Activated CD4-positive, alpha-beta memory T cell treated with anti-CD3 and anti-CD28 coated beads, Interleukin-2, amount 10 ng/mL, durations not matched to agents 7 days and 5 days (primary cell): ENCODE measurements at regions not wholly inside any gene's neighbourhood (a gene's known extent, or its start where the extent isn't known, plus 50 kb on each side); places are given as distances from the start of the nearest gene placed in this dataset.

Source experiments
- CTCF ChIA-PET: fragments of 350-600 bp; sonication (Branson Sonifier 250); formaldehyde crosslinking; loops from one replicate; lab custom pipeline; 2021; ENCODE audit warnings: antibody characterized with exemption, inconsistent platforms; lab: Charles Lee
- POLR2A ChIA-PET: fragments of 350-600 bp; sonication (Branson Sonifier 250); formaldehyde crosslinking; loops from one replicate; lab custom pipeline; 2021; ENCODE audit warnings: antibody characterized with exemption; lab: Charles Lee
- DNase-seq: peaks from one replicate; pipeline ENCODE4 v3.0.0-alpha.2; 2020
- H3K27ac Mint-ChIP-seq: one replicate; pipeline ENCODE4 v1.8.0; 2021; ENCODE audit warnings: mild to moderate bottlenecking, mixed read lengths
- H3K27me3 Mint-ChIP-seq: one replicate; pipeline ENCODE4 v1.8.0; 2021; ENCODE audit warnings: mixed read lengths
- H3K36me3 Mint-ChIP-seq: one replicate; pipeline ENCODE4 v1.8.0; 2021; ENCODE audit warnings: low read depth, mixed read lengths
- H3K4me1 Mint-ChIP-seq: one replicate; pipeline ENCODE4 v1.8.0; 2021; ENCODE audit warnings: mixed read lengths
- H3K4me3 Mint-ChIP-seq: one replicate; pipeline ENCODE4 v1.8.0; 2021; ENCODE audit warnings: mild to moderate bottlenecking, mixed read lengths
- H3K9me3 Mint-ChIP-seq: one replicate; pipeline ENCODE4 v1.8.0; 2021; ENCODE audit warnings: mixed read lengths

DNA sequence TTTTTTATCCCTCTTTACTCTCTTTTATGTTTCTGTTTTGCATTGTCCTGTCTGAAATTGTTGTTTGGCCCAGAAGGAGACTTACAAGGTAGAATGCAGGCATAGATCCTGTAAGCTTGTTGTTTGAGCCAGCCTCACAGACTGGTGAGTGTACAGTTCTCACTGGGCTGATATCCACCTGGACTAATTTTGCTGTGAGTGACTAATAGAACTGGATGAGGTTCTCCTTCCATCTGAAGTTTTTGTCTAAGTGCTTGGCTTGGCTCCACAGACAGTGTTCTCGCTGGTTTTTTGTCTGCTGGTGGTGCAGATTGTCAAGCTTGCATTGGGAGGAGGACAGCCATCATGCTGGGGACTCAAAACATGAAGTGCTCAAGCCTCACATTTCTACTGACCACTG is 495.7 kb downstream of the TSN start:
- Mint-ChIP-seq H3K27ac (no peak overlapping the region), H3K27me3 (peaks cover under 1% of the 10 kb centered on the region), H3K9me3 (no peaks in the 10 kb centered on the region), H3K36me3 (no peaks in the 10 kb centered on the region), H3K4me3 (no peak overlapping the region), H3K4me1 (no peaks in the 10 kb centered on the region)
- ChIA-PET CTCF (no interaction called here), POLR2A (no interaction called here)
- no peak for DNase-seq

DNA sequence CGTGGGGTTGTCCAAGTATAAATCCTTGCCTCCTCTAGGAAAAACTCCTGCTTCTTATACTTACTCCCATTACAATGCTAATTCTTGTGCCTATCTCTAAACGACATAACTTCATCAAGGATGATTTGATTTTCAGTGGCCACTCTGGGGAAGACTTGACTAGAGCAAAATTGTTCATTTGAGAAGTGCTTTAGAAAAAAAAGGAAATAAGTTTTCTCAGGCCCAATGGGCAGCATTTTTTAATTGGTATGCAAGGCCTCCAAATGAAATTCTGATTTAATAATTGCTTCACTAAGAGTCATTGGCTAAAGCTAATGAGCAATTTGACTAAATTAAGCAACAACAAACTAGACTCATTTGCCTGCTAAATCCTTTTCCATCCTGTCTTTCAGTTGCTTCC is 496.1 kb downstream of the TSN start:
- Mint-ChIP-seq H3K4me1 (no peaks in the 10 kb centered on the region), H3K36me3 (no peaks in the 10 kb centered on the region), H3K4me3 (no peak overlapping the region), H3K27ac (no peak overlapping the region), H3K9me3 (no peaks in the 10 kb centered on the region), H3K27me3 (no peaks in the 10 kb centered on the region)
- no peak for DNase-seq
- POLR2A ChIA-PET, result no interaction called here
- CTCF ChIA-PET, result interaction anchor here (0.6 kb wide), 1 partner anchor 189 kb away, joined by 3 read pairs; no protein-coding TSS in a partner anchor

DNA sequence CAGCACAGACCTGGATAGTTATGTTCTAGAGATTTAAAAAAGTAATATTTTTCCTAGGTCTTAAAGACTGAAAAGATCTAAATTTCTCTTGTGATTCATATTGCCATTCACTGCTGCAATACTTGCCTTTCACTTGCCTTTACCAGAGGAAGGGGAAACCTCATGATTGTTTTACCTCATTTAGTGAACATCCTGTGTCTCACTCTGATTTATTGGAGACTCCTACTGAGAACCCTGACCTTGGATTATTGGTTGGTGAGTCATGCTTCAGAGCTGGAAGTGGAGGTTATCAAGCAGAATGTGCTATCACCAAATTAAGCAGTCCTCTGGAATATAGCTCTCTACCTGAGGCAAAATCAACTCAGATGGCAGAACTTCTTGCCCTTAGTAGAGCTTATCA is 500.5 kb downstream of the TSN start:
- ChIA-PET POLR2A (no interaction called here), CTCF (no interaction called here)
- Mint-ChIP-seq H3K4me1 (no peaks in the 10 kb centered on the region), H3K9me3 (no peaks in the 10 kb centered on the region), H3K4me3 (no peak overlapping the region), H3K36me3 (no peaks in the 10 kb centered on the region), H3K27ac (no peak overlapping the region), H3K27me3 (no peaks in the 10 kb centered on the region)
- DNase-seq, result no peak

DNA sequence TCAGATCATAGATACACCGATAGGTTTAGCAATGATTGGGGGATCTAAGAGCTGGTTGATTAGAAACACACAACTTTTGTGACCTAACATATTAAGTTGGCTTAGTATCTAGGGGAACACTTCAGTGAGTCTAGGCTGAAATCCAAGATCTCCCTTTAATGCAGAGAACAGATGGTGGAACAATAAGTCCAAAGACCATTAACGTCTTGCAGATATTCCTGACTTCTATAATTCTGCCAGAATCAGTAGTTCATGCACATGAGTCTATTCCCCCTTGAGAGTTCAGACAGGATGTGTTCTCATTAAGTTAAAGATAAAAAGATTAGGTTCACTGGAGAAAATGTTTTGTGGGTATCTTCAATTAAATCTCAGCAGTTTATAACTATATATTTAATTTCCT is 506.5 kb downstream of the TSN start:
- CTCF ChIA-PET, result no interaction called here

DNA sequence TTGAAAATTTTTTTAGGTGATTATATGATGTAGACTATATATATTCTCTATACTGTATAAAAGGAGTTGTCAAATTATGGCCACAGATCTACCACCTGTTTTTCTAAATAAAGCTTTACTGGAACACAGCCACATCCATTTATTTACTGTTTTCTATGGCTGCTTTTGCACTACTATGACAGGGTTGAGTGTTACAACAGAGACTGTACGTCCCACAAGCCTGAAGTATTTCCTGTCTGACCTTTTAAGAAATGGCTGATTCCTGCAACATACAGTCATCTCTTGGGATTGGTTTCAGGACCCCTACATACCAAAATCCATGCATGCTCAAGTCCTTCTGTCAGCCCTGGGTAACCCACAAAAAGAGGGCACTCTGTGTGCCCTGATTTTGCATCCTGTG is 508.3 kb downstream of the TSN start:
- Mint-ChIP-seq H3K36me3 (no peaks in the 10 kb centered on the region), H3K27ac (no peak overlapping the region), H3K4me1 (no peaks in the 10 kb centered on the region), H3K9me3 (no peaks in the 10 kb centered on the region), H3K27me3 (no peaks in the 10 kb centered on the region), H3K4me3 (no peak overlapping the region)
- ChIA-PET CTCF (no interaction called here), POLR2A (no interaction called here)
- no peak for DNase-seq

More for the DNA sequence above, 506.5 kb downstream of the TSN start:
- no peak for DNase-seq
- Mint-ChIP-seq H3K36me3 (no peaks in the 10 kb centered on the region), H3K27me3 (no peaks in the 10 kb centered on the region), H3K27ac (no peak overlapping the region), H3K4me1 (no peaks in the 10 kb centered on the region), H3K9me3 (no peaks in the 10 kb centered on the region), H3K4me3 (no peak overlapping the region)
- POLR2A ChIA-PET, result no interaction called here

DNA sequence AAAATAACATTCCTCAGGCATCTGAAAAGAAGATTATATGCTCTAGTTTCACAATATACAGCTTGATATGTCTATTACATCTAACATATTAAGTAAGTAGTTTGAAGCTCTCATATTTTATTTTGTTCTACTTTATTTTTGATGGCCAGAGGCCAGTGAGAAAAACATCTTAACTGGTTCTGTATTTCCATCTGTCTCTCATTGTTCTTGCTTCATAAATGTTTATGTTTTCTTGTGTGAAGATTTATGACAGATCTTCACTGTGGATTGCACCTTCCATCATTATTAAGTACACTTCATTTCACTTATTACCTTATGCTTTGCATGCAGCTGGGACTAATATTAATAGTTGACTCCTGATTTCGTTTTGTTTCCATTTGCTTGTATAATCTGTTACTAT is 511.2 kb downstream of the TSN start:
- Mint-ChIP-seq H3K27ac (no peak overlapping the region), H3K9me3 (no peaks in the 10 kb centered on the region), H3K36me3 (no peaks in the 10 kb centered on the region), H3K27me3 (no peaks in the 10 kb centered on the region), H3K4me3 (no peak overlapping the region), H3K4me1 (no peaks in the 10 kb centered on the region)
- POLR2A ChIA-PET, result no interaction called here
- CTCF ChIA-PET, result no interaction called here
- DNase-seq, result no peak

DNA sequence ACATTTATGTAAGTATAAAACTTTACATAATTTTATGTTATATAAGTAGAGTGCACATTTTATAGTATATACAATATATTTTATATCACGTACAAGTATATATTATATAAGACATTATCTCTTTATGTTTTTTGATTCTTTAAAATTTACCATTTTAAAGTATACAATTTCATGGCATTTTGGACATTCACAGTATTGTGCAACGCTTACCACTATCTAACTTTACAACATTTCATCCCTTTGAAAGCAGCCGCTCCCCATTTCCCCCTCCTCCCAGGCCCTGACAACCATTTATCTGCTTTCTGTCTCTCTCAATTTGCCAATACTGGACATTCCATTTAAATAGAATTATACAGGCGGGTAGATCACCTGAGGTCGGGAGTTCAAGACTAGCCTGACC is 512.5 kb downstream of the TSN start:
- Mint-ChIP-seq H3K27ac (no peak overlapping the region), H3K36me3 (no peaks in the 10 kb centered on the region), H3K9me3 (no peaks in the 10 kb centered on the region), H3K4me1 (no peaks in the 10 kb centered on the region), H3K27me3 (no peaks in the 10 kb centered on the region), H3K4me3 (no peak overlapping the region)
- CTCF ChIA-PET, result no interaction called here
- POLR2A ChIA-PET, result no interaction called here
- DNase-seq, result no peak

DNA sequence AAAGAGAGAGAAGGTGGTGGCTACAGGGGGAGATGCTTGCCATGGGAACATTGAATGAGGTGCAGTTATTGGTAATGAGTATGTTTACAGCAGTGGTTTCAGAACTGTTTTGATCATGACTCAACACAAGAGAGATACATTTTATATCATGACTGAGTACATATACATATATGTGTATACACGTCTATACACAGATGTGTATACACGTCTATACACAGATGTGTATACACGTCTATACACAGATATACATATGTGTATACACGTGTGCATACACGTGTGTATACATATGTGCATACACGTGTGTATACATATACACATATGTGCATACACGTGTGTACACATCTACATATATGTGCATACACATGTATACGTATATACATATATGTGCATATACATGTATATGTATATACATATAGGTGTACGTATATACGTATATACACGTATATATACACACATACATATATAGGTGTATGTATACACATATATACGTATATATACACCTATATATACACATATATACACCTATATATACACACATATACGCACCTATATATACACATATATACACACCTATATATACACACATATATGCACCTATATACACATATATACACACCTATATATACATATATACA is 518.5 kb downstream of the TSN start:
- Mint-ChIP-seq H3K4me1 (no peaks in the 10 kb centered on the region), H3K27me3 (no peaks in the 10 kb centered on the region), H3K9me3 (peaks cover 5% of the 10 kb centered on the region), H3K27ac (no peak overlapping the region), H3K4me3 (no peak overlapping the region), H3K36me3 (no peaks in the 10 kb centered on the region)
- ChIA-PET CTCF (no interaction called here), POLR2A (no interaction called here)
- no peak for DNase-seq

DNA sequence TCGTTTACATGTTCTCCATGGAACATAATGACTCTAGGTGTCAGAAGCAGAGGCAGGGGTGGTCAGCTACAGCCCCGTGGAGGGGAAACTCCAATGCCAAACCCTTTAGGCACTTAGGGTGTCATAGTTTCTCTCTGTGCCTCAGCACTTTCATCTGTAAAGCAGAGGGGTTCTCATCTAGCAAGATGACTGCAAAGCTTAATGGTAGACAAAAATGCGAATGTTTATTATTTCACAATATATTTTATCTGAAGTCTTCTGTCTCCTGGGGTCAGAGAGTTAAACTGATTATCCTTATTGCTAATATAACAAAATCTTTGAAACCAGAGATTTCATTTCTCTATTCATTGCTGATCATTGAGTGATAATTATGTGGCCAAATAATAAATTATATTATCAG is 522.5 kb downstream of the TSN start:
- ChIA-PET CTCF (no interaction called here), POLR2A (no interaction called here)
- DNase-seq, result no peak
- Mint-ChIP-seq H3K27me3 (no peaks in the 10 kb centered on the region), H3K4me3 (no peak overlapping the region), H3K27ac (no peak overlapping the region), H3K9me3 (peaks cover 5% of the 10 kb centered on the region), H3K36me3 (no peaks in the 10 kb centered on the region), H3K4me1 (no peaks in the 10 kb centered on the region)

DNA sequence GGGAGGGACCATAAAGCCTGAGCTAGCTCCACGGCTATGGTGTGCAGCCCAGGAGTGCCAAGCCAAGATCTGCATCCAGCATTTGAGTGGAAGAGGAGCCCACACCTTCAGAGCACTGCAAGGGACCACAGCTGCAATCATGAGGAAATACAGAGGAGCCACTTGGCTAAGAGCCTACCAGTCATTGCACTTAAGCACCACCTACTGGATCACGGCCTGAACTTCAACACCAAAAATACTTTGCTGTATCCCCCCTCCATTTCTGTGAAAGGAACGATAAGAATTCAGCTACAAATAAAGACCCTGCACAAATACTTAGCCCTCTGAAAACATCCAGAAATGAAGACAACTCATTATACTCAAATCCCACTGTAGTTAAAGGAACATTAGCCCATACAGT is 545.3 kb downstream of the TSN start:
- H3K9me3 Mint-ChIP-seq, result peaks cover 5% of the 10 kb centered on the region
- no peaks in the 10 kb centered on the region for H3K4me1 Mint-ChIP-seq
- CTCF ChIA-PET, result no interaction called here
- H3K36me3 Mint-ChIP-seq, result no peaks in the 10 kb centered on the region
- POLR2A ChIA-PET, result no interaction called here
- no peak overlapping the region for H3K4me3 Mint-ChIP-seq
- H3K27me3 Mint-ChIP-seq, result no peaks in the 10 kb centered on the region
- H3K27ac Mint-ChIP-seq, result no peak overlapping the region
- no peak for DNase-seq

DNA sequence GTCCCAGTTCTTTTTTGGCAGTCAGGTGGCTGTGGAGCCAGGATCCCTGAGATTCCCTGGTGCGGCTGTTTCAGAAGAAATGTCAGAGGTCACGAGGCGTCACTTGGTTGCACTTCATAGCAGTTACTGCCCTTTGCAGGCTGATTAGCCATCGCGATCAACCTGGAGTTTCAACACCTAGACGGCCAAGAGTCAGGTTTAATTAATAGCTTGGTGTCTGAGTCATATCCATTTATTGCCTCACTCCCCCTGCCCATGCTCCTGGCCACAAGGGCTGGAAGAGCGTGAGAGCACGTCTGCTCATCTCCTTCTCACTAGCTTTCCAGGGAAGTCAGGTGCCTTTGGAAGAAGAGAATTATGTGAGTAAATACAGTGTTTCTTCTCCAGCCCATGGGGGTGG is 552.3 kb downstream of the TSN start:
- no peaks in the 10 kb centered on the region for H3K36me3 Mint-ChIP-seq
- ChIA-PET CTCF (no interaction called here), POLR2A (no interaction called here)
- H3K4me1 Mint-ChIP-seq, result no peaks in the 10 kb centered on the region
- H3K9me3 Mint-ChIP-seq, result peaks cover 8% of the 10 kb centered on the region
- no peak overlapping the region for H3K4me3 Mint-ChIP-seq
- no peaks in the 10 kb centered on the region for H3K27me3 Mint-ChIP-seq
- no peak overlapping the region for H3K27ac Mint-ChIP-seq
- no peak for DNase-seq

DNA sequence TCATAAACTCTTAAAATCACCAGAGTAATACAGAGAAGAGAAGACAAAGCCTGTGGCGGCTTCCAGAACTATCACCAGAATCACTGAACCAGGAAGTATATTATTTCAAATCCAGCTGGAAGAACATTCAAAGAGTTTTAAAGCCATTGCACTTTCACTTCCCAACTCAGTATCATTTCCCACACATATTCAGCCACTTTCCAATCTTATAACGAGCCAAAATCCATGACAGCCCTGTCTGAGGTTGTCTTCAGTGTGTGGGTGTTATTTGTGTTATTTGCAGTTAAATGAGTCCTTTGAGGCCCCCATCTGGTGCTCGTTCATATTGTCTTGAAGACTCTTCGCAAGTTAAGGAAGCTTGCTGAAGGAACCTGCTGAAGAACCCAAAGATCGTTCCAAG is 559.9 kb downstream of the TSN start:
- Mint-ChIP-seq H3K27me3 (no peaks in the 10 kb centered on the region), H3K36me3 (no peaks in the 10 kb centered on the region)

DNA sequence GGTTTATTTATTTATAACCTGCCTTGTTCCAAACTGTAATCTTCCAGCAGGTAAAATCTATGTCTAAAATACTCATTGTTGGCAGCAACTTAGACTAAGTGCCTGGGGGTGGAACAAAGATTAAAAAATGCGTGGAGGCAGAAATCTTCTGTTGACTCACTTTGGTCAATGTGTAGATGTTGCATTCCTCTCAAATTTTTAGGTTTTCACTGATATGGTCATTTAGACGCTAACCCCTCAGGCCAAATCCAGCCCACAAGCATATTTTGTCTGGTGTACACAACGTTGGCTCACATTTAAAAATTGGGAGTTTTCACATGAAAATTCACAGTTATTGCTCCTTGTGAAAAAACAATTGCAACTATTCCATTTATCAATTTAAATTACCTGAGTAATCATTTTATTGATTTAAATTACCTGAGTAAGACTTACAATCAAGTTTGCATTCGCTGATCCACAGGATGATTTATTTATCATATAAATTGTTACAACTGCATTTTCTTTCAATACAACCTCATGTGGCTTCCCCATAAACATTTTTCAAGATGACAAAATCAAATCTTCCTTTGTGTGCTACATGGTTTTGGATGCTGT is 564.2 kb downstream of the TSN start:
- POLR2A ChIA-PET, result no interaction called here

More for the DNA sequence above, 559.9 kb downstream of the TSN start:
- H3K27ac Mint-ChIP-seq, result no peak overlapping the region
- no peak for DNase-seq
- no peaks in the 10 kb centered on the region for H3K4me1 Mint-ChIP-seq
- no peak overlapping the region for H3K4me3 Mint-ChIP-seq
- H3K9me3 Mint-ChIP-seq, result peaks cover 6% of the 10 kb centered on the region
- ChIA-PET CTCF (no interaction called here), POLR2A (no interaction called here)

DNA sequence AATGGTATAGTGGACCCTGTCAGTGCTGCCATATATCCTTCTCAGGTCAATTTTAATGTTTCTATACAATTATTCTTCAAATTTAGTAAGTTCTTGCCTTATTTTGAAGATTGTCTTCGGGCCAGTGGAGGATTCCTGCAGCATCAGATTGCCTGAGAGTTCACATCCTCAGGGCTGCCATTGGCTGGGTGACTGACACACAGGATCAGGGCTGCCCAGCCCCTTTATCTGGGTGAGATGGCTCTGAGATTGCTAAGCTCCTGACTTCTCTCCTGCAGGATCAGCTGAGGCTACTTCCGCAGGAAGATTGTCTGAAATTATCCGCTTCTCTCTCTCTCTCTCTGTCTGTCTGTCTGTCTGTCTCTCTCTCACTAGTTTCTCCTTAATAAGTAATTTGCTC is 567.4 kb downstream of the TSN start:
- no peak for DNase-seq
- Mint-ChIP-seq H3K9me3 (no peaks in the 10 kb centered on the region), H3K4me3 (no peak overlapping the region), H3K27me3 (no peaks in the 10 kb centered on the region), H3K27ac (no peak overlapping the region), H3K36me3 (no peaks in the 10 kb centered on the region), H3K4me1 (no peaks in the 10 kb centered on the region)
- POLR2A ChIA-PET, result no interaction called here
- CTCF ChIA-PET, result no interaction called here

More for the DNA sequence above, 564.2 kb downstream of the TSN start:
- Mint-ChIP-seq H3K4me1 (no peaks in the 10 kb centered on the region), H3K9me3 (no peaks in the 10 kb centered on the region), H3K36me3 (no peaks in the 10 kb centered on the region), H3K27ac (no peak overlapping the region), H3K4me3 (no peak overlapping the region), H3K27me3 (no peaks in the 10 kb centered on the region)
- CTCF ChIA-PET, result no interaction called here
- no peak for DNase-seq
